Endothelial cell of umbilical vein (primary cell): ENCODE measurements at regions not wholly inside any gene's neighbourhood (a gene's known extent, or its start where the extent isn't known, plus 50 kb on each side); places are given as distances from the start of the nearest gene placed in this dataset.

Experiments
- BruUV-seq: library from RNA; stranded (reverse); fragments of 400-500 nt; replicated peaks from 2 replicates; lab custom pipeline; 2021; lab: Mats Ljungman, UMichigan
- CTCF ChIA-PET: fragments of 300-600, 350-600 bp; sonication (Branson Sonifier 250); formaldehyde crosslinking; loops from one replicate; lab custom pipeline; 2021; ENCODE audit warnings: antibody characterized with exemption, inconsistent platforms; lab: Charles Lee
- POLR2A ChIA-PET: fragments of 300-600, 350-600 bp; sonication (Branson Sonifier 250); formaldehyde crosslinking; loops from one replicate; lab custom pipeline; 2021; ENCODE audit warnings: antibody characterized with exemption, inconsistent platforms; lab: Charles Lee
- DNase-seq: peaks from one replicate; pipeline ENCODE4 v3.0.0-alpha.2; 2011; ENCODE audit warnings: low read depth, low spot score
- FAIRE-seq: peaks from 2 replicates; lab custom pipeline; 2011; peaks lifted over from hg19 to GRCh38; lab: Jason Lieb, UNC
- H2AFZ ChIP-seq: 2 replicates; pipeline ENCODE4 v1.6.0; 2012; ENCODE audit warnings: low read depth, low read length, control low read depth, inconsistent platforms
- H3K27ac ChIP-seq: 2 replicates; pipeline ENCODE4 v1.5.1; 2011; ENCODE audit warnings: low read depth, mild to moderate bottlenecking, control low read depth, low read length, moderate library complexity; ENCODE audit not compliant: insufficient read depth
- H3K27me3 ChIP-seq, 2 experiments: 2 replicates each; pipeline versions ENCODE4 v1.6.0 to v1.6.1; 2011; ENCODE audit warnings: low read length in 2 of 2, mixed read lengths in 1 of 2; ENCODE audit not compliant: control insufficient read depth in 2 of 2, insufficient read depth in 2 of 2
- H3K36me3 ChIP-seq, 2 experiments: 2 replicates in 1 of 2; 3 replicates in 1 of 2; pipeline ENCODE4 v1.5.1; 2011; ENCODE audit warnings: low read length in 2 of 2, mild to moderate bottlenecking in 1 of 2, moderate library complexity in 1 of 2; ENCODE audit not compliant: control insufficient read depth in 2 of 2, insufficient read depth in 2 of 2; ENCODE audit errors: extremely low read depth in 1 of 2
- H3K4me1 ChIP-seq: 3 replicates; pipeline ENCODE4 v1.5.1; 2011; ENCODE audit warnings: mild to moderate bottlenecking, low read length; ENCODE audit not compliant: control insufficient read depth, insufficient read depth; ENCODE audit errors: extremely low read depth
- H3K4me2 ChIP-seq: 2 replicates; pipeline ENCODE4 v1.6.1; 2011; ENCODE audit warnings: low read length, control low read depth, mixed read lengths; ENCODE audit not compliant: insufficient read depth
- H3K4me3 ChIP-seq, 3 experiments: fragments of 200-600 bp in 1 of 3; sonication (generic), shearing (Covaris generic) in 1 of 3; replicated peaks in 1 of 3; 2 replicates each; pipeline ENCODE4 v1.5.1; 2011 to 2016; ENCODE audit warnings: control low read depth in 3 of 3, low read length in 3 of 3, mild to moderate bottlenecking in 2 of 3, inconsistent platforms in 1 of 3, low read depth in 1 of 3, moderate library complexity in 1 of 3; ENCODE audit not compliant: insufficient read depth in 1 of 3
- H3K79me2 ChIP-seq: 2 replicates; pipeline ENCODE4 v1.6.0; 2012; ENCODE audit warnings: low read length, inconsistent platforms; ENCODE audit not compliant: control insufficient read depth, insufficient read depth
- H3K9ac ChIP-seq: replicated peaks from 2 replicates; pipeline ENCODE3; 2011; ENCODE audit warnings: low read length, control low read depth; ENCODE audit not compliant: insufficient read depth; ENCODE audit errors: extremely low read depth
- H3K9me1 ChIP-seq: replicated peaks from 3 replicates; pipeline ENCODE4 v1.6.0; 2011; ENCODE audit warnings: mild to moderate bottlenecking, low read length; ENCODE audit not compliant: control insufficient read depth, insufficient read depth; ENCODE audit errors: extremely low read depth
- H3K9me3 ChIP-seq: replicated peaks from 2 replicates; pipeline ENCODE4 v1.5.1; 2012; ENCODE audit warnings: low read length, inconsistent platforms; ENCODE audit not compliant: control insufficient read depth, insufficient read depth
- H4K20me1 ChIP-seq: replicated peaks from 2 replicates; pipeline ENCODE3; 2011; ENCODE audit warnings: mild to moderate bottlenecking, low read length; ENCODE audit not compliant: control insufficient read depth, insufficient read depth; ENCODE audit errors: extremely low read depth
- EZH2 ChIP-seq: IDR thresholded peaks from 2 replicates; pipeline ENCODE4 v1.6.1; 2012; ENCODE audit warnings: borderline replicate concordance, low read depth, mild to moderate bottlenecking, moderate library complexity, low read length, inconsistent platforms; ENCODE audit not compliant: severe bottlenecking
- FOS ChIP-seq: IDR thresholded peaks from 2 replicates; pipeline ENCODE4 v1.6.1; 2011; ENCODE audit warnings: mild to moderate bottlenecking, low read length, moderate library complexity, borderline replicate concordance; ENCODE audit not compliant: insufficient read depth
- GATA2 ChIP-seq: IDR thresholded peaks from 2 replicates; pipeline ENCODE4 v1.7.0; 2011; ENCODE audit warnings: low read depth, mild to moderate bottlenecking, moderate library complexity, mixed read lengths, low read length; ENCODE audit not compliant: insufficient read length, insufficient read depth
- JUN ChIP-seq: IDR thresholded peaks from 2 replicates; pipeline ENCODE4 v1.6.1; 2011; ENCODE audit warnings: borderline replicate concordance, low read depth; ENCODE audit not compliant: insufficient read length, insufficient read depth
- MYC ChIP-seq: IDR thresholded peaks from one replicate; pipeline ENCODE4 v1.6.1; 2011; ENCODE audit warnings: mild to moderate bottlenecking, low read depth, low read length
- POLR2A ChIP-seq: IDR thresholded peaks from 2 replicates; pipeline ENCODE4 v1.6.1; 2012; ENCODE audit warnings: low read depth, mild to moderate bottlenecking, control low read depth, low read length
- POLR2AphosphoS5 ChIP-seq: IDR thresholded peaks from 2 replicates; pipeline ENCODE4 v1.6.1; 2012; ENCODE audit warnings: low read depth, mild to moderate bottlenecking, control low read depth, low read length, moderate library complexity; ENCODE audit not compliant: insufficient read depth
- dilution Hi-C: fragments of 300-500 bp; cut with MboI; formaldehyde crosslinking; loops from one replicate; pipeline ENCODE4 v1.15.0; 2019; ENCODE audit warnings: low sequenced_read_pairs; ENCODE audit not compliant: extremely low pct_ligation_motif_present
- intact Hi-C: fragments of 100-400 bp; cut with micrococcal nuclease; formaldehyde crosslinking; loops from one replicate; pipeline ENCODE4 v1.10.0; 2022
- TF ChIP-seq, protein P1 (sequence below), 2 donors: IDR thresholded peaks; 1 replicate in 1 of 2; 2 replicates in 1 of 2; pipeline ENCODE4 v1.5.1; 2011; ENCODE audit warnings: low read length in 2 of 2, mild to moderate bottlenecking in 2 of 2, moderate library complexity in 2 of 2, control low read depth in 1 of 2, inconsistent platforms in 1 of 2, low read depth in 1 of 2; ENCODE audit not compliant: insufficient read depth in 1 of 2; ENCODE audit errors: extremely low read depth in 1 of 2
- TF ChIP-seq, protein P2 (sequence below): IDR thresholded peaks from 2 replicates; pipeline ENCODE4 v1.6.1; 2011; ENCODE audit not compliant: insufficient read depth, insufficient read length

DNA sequence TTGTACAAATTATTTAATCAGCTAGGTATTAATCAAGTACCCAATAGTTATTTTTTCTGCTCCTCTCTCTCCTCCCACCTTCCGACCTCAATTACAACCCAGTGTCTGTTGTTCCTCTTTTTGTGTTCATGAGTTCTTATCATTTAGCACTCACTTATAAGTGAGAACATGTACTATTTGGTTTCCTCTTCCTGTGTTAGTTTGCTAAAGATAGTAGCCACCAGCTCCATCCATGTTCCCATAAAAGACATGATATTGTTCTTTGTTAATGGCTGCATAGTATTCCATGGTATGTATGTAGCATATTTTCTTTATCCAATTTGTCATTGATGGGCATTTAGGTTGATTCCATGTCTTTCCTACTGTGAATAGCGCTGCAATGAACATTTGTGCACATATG lies 652.8 kb upstream of the CITED2 start:
- CTCF ChIA-PET = no interaction called here
- dilution Hi-C loops = no loop called here

More for the DNA sequence above, 652.8 kb upstream of the CITED2 start:
- Histone ChIP-seq H3K4me1 (no peaks in the 10 kb centered on the region), H3K27me3 (no peaks in the 10 kb centered on the region), H3K9me1 (no peaks in the 10 kb centered on the region), H3K4me2 (no peak overlapping the region), H3K79me2 (no peaks in the 10 kb centered on the region), H3K9me3 (peaks cover 1% of the 10 kb centered on the region), H3K36me3 (no peaks in the 10 kb centered on the region), H3K4me3 (no peak overlapping the region), H3K27ac (no peak overlapping the region), H3K9ac (no peak overlapping the region), H2AFZ (no peak overlapping the region), H4K20me1 (no peaks in the 10 kb centered on the region)
- DNase-seq (no peak), FAIRE-seq (no peak)
- POLR2A ChIA-PET = no interaction called here
- intact Hi-C loops = no loop called here
- no TSS peak for BruUV-seq
- no peak for TF ChIP-seq JUN
- no peak for TF ChIP-seq GATA2
- no peak for TF ChIP-seq POLR2A
- no peak for TF ChIP-seq POLR2AphosphoS5
- TF ChIP-seq, protein P1, sequence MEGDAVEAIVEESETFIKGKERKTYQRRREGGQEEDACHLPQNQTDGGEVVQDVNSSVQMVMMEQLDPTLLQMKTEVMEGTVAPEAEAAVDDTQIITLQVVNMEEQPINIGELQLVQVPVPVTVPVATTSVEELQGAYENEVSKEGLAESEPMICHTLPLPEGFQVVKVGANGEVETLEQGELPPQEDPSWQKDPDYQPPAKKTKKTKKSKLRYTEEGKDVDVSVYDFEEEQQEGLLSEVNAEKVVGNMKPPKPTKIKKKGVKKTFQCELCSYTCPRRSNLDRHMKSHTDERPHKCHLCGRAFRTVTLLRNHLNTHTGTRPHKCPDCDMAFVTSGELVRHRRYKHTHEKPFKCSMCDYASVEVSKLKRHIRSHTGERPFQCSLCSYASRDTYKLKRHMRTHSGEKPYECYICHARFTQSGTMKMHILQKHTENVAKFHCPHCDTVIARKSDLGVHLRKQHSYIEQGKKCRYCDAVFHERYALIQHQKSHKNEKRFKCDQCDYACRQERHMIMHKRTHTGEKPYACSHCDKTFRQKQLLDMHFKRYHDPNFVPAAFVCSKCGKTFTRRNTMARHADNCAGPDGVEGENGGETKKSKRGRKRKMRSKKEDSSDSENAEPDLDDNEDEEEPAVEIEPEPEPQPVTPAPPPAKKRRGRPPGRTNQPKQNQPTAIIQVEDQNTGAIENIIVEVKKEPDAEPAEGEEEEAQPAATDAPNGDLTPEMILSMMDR (IDR thresholded peaks at IDR 0.05; ENCODE audit: extremely low read depth in 1 of 2, insufficient read depth in 1 of 2, low read depth in 1 of 2, low read length in 2 of 2) = no peak
- TF ChIP-seq EZH2 = no peak
- TF ChIP-seq, protein P2, sequence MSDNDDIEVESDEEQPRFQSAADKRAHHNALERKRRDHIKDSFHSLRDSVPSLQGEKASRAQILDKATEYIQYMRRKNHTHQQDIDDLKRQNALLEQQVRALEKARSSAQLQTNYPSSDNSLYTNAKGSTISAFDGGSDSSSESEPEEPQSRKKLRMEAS = no peak
- no peak for TF ChIP-seq FOS
- TF ChIP-seq MYC = no peak
